Brain microvascular endothelial cell (primary cell): ENCODE measurements at regions not wholly inside any gene's neighbourhood (a gene's known extent, or its start where the extent isn't known, plus 50 kb on each side); places are given as distances from the start of the nearest gene placed in this dataset.

Experiments
- DNase-seq: peaks from one replicate; pipeline ENCODE4 v3.0.0-alpha.2; 2020
- H3K27ac ChIP-seq: fragments of 250-450 bp; sonication (Bioruptor Pico); 2 replicates; pipeline ENCODE4 v1.5.1; 2020; ENCODE audit warnings: mild to moderate bottlenecking, moderate library complexity
- H3K27me3 ChIP-seq: fragments of 250-450 bp; sonication (Bioruptor Pico); replicated peaks from 2 replicates; pipeline ENCODE4 v1.5.1; 2020; ENCODE audit warnings: mild to moderate bottlenecking
- H3K36me3 ChIP-seq: fragments of 250-450 bp; sonication (Bioruptor Pico); replicated peaks from 2 replicates; pipeline ENCODE4 v1.5.1; 2020; ENCODE audit warnings: mild to moderate bottlenecking
- H3K4me3 ChIP-seq: 2 replicates; pipeline ENCODE4 v1.5.1; 2011; ENCODE audit warnings: low read depth, mild to moderate bottlenecking, control low read depth, low read length, moderate library complexity
- in situ Hi-C: cut with HindIII; loops from 2 replicates; pipeline ENCODE4 v1.10.0; 2017; ENCODE audit warnings: low sequenced_read_pairs, low pct_ligation_motif_present
- TF ChIP-seq, protein P1 (sequence below): IDR thresholded peaks from 2 replicates; pipeline ENCODE4 v1.5.1; 2011; ENCODE audit warnings: low read depth, mild to moderate bottlenecking, moderate library complexity, low read length, control low read depth, inconsistent platforms; ENCODE audit errors: missing control alignments

DNA sequence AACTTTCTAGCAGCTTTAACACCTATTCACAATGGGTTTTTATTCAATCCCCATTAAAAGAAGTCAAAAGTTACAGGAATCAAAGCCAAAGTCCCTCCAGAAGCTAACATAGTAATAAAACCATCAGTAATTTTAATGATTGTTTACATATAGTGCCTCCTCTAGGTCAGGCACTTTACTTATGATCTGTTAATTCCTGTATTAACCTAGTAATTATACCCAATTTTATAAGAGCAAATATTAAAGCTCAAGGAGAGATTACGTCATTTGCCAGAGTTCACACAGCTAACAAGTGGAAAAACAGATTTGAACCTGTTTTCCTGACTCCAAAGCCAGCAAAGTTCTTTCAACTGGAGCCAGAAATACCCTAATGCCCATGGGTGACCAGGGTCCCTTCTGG is 112.9 kb upstream of the F3 start:
- in situ Hi-C loops = no loop called here
- Histone ChIP-seq H3K4me3 (no peak overlapping the region), H3K27ac (no peak overlapping the region), H3K27me3 (no peaks in the 10 kb centered on the region), H3K36me3 (no peaks in the 10 kb centered on the region)
- TF ChIP-seq, protein P1, sequence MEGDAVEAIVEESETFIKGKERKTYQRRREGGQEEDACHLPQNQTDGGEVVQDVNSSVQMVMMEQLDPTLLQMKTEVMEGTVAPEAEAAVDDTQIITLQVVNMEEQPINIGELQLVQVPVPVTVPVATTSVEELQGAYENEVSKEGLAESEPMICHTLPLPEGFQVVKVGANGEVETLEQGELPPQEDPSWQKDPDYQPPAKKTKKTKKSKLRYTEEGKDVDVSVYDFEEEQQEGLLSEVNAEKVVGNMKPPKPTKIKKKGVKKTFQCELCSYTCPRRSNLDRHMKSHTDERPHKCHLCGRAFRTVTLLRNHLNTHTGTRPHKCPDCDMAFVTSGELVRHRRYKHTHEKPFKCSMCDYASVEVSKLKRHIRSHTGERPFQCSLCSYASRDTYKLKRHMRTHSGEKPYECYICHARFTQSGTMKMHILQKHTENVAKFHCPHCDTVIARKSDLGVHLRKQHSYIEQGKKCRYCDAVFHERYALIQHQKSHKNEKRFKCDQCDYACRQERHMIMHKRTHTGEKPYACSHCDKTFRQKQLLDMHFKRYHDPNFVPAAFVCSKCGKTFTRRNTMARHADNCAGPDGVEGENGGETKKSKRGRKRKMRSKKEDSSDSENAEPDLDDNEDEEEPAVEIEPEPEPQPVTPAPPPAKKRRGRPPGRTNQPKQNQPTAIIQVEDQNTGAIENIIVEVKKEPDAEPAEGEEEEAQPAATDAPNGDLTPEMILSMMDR = no peak
- no peak for DNase-seq

DNA sequence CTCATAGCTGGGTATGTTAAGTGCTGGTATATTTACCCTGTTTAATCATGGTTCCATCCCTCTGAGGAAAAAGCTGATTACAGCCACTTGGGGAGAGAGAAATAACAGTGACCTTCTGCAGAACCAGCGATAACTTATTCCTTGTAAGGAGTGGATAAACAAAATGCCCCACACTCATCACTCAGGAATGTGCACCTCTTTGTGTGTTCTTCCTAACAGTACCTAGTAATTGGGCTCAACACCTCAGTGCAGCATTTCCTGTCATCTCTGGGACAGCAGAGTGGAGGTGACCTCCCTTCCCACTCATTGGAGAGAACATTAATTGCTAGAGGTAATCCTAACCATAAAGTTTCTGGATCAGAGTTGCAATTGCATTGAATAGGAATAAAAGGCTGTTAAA is 112.5 kb upstream of the F3 start:
- Histone ChIP-seq H3K27ac (peak overlapping the region; percentile 3), H3K36me3 (no peaks in the 10 kb centered on the region), H3K4me3 (no peak overlapping the region), H3K27me3 (no peaks in the 10 kb centered on the region)
- in situ Hi-C loops = no loop called here
- peak; percentile 53 for DNase-seq
- TF ChIP-seq, protein P1 = no peak

DNA sequence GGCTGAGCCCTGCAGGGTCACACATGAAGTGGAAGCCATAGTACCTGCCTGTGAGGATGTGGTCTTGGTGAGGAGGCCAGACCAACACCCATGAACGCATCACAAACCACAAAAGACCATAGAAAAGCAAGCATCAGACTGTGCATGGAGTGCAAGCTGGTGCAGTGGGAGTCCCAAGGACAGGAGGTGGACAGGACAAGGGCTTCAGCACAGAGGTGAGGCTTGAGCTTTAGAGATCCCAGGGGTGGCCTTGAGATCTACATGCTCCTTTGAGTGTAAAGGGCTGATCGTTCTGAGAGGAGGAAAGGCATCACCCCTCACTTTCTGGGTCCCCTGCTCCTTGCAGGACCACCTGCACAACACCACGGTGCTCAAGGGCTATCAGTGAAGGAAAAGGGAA is 111.9 kb upstream of the F3 start:
- TF ChIP-seq, protein P1 = no peak
- H3K27me3 ChIP-seq = no peaks in the 10 kb centered on the region
- peak overlapping the region; percentile 3 for H3K27ac ChIP-seq
- in situ Hi-C loops = no loop called here
- H3K36me3 ChIP-seq = no peaks in the 10 kb centered on the region
- no peak for DNase-seq
- no peak overlapping the region for H3K4me3 ChIP-seq

DNA sequence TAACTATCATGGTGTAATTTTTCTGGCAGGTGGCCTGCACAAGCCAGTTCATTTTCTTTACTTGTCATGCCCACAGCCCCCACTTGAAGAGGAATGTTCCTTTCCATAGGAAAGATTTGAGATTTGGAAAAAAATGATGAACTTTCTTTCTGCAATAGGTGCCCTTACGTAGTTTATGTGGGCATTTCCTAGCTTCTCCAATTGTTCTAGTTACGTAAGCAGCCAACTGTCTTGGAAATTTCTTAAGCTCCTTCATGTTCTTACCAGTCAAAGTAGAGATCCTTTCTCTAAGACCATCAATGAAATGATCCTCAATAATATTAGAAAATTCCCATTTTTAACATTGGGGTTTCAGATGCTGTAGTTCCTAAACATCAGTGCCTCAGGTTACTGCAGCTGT is 109.5 kb upstream of the F3 start:
- in situ Hi-C loops = no loop called here
- H3K36me3 ChIP-seq = no peaks in the 10 kb centered on the region
- no peaks in the 10 kb centered on the region for H3K27me3 ChIP-seq
- TF ChIP-seq, protein P1 = no peak
- no peak overlapping the region for H3K4me3 ChIP-seq
- no peak overlapping the region for H3K27ac ChIP-seq
- DNase-seq = no peak

DNA sequence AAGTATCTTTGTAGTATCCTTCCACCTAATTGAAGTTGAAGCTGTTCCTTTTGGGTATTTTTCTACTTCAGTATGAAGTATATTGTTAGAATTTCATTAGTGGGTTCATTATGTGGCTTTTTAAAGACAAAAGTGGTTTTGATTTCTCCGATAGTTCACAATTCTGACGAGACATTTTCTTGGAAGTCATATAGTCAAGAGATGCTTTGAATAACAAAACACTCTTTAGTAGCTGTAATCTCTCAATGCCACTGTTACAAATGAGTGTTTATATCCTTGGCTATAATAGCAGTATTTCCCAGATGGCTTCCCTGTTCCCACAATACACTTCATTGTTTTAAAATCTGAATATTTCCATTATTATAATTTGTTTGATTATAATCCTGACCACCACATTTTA is 108.7 kb upstream of the F3 start:
- no peaks in the 10 kb centered on the region for H3K27me3 ChIP-seq
- in situ Hi-C loops = no loop called here
- H3K4me3 ChIP-seq = no peak overlapping the region
- TF ChIP-seq, protein P1 = no peak
- no peak for DNase-seq
- H3K36me3 ChIP-seq = no peaks in the 10 kb centered on the region
- H3K27ac ChIP-seq = no peak overlapping the region

DNA sequence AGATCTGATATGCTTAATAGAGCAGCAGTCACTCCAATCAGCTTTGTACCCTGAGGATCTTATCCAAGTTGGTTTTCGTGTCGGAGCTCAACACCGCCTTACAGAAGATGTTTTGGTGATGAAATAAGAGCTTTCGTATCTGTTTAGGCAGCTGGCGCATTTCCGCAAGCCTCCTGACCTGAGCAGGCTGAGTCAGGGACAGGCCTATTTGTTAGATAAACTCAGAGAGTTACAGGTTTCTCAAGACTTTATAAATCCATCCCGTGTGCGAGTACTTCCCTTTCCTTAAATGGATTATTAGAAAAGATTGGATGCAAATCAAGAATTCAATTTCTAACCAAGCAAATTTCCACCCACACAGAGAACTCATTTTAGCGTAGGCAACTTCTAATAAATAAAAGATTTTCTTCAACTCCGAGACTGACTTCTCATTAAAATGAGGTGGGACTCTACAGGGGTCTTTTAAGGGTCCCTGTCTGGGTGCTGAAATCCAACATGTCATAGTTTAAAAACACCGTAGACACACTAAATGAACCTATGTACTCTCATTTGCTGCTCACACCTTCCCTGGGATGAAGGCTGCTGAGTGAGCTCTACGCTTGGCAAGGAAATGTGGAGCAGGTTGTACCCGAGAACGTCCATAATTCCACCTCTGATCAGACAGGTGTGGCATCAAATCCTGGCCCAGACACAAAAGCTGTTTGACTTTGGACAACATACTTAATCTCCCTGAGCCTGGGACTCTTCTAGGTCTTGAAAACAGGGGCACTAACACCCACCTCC is 106.9 kb upstream of the F3 start:
- peak; percentile 99 for DNase-seq
- Histone ChIP-seq H3K36me3 (no peaks in the 10 kb centered on the region), H3K27me3 (no peaks in the 10 kb centered on the region), H3K4me3 (no peak overlapping the region), H3K27ac (peak overlapping the region; percentile 93)
- in situ Hi-C loops = no loop called here
- TF ChIP-seq, protein P1 = no peak
